HepG2 (cell line): ENCODE measurements at regions not wholly inside any gene's neighbourhood (a gene's known extent, or its start where the extent isn't known, plus 50 kb on each side); places are given as distances from the start of the nearest gene placed in this dataset.

Experiments used
- AHR ChIP-seq: IDR thresholded peaks from 2 replicates; pipeline ENCODE4 v1.6.1; 2018; ENCODE audit warnings: missing genetic modification reagents, missing compliant biosample characterization
- CEBPG ChIP-seq: IDR thresholded peaks from 2 replicates; pipeline ENCODE4 v1.6.1; 2016
- FOXP1 ChIP-seq, 2 experiments: fragments of 450-650 bp in 1 of 2; IDR thresholded peaks; 2 replicates each; pipeline ENCODE4 v1.6.1; 2017 to 2018; ENCODE audit warnings: antibody characterized with exemption in 1 of 2
- HDAC2 ChIP-seq: sonication (generic); formaldehyde crosslinking; IDR thresholded peaks from 2 replicates; pipeline ENCODE4 v1.4.0; 2020; ENCODE audit warnings: missing genetic modification reagents
- MXI1 ChIP-seq: IDR thresholded peaks from 3 replicates; pipeline ENCODE4 v1.6.1; 2012; ENCODE audit warnings: low read depth, low read length, inconsistent platforms, borderline replicate concordance
- NRL ChIP-seq: sonication (generic); formaldehyde crosslinking; IDR thresholded peaks from 2 replicates; pipeline ENCODE4 v1.5.0; 2020; ENCODE audit warnings: missing genetic modification reagents, mild to moderate bottlenecking, moderate library complexity, borderline replicate concordance
- POLR2AphosphoS5 ChIP-seq: IDR thresholded peaks from 2 replicates; pipeline ENCODE4 v1.6.1; 2012; ENCODE audit warnings: low read depth, low read length
- SIX1 ChIP-seq: sonication (generic); formaldehyde crosslinking; IDR thresholded peaks from 2 replicates; pipeline ENCODE4 v1.4.0; 2020; ENCODE audit warnings: missing genetic modification reagents, borderline replicate concordance
- TAF15 ChIP-seq: fragments of 200-400 bp; formaldehyde crosslinking; IDR thresholded peaks from one replicate; pipeline ENCODE4 v1.6.1; 2018; ENCODE audit warnings: mild to moderate bottlenecking, low read depth, low read length; ENCODE audit not compliant: poor library complexity, severe bottlenecking
- TBX2 ChIP-seq: sonication (generic); formaldehyde crosslinking; IDR thresholded peaks from 2 replicates; pipeline ENCODE4 v1.5.0; 2020; ENCODE audit warnings: missing genetic modification reagents, mild to moderate bottlenecking, borderline replicate concordance
- ZNF180 ChIP-seq: sonication (generic); formaldehyde crosslinking; IDR thresholded peaks from 2 replicates; pipeline ENCODE4 v1.4.0; 2020; ENCODE audit warnings: low read depth, missing genetic modification reagents, borderline replicate concordance
- ZNF841 ChIP-seq: sonication (generic); formaldehyde crosslinking; IDR thresholded peaks from 2 replicates; pipeline ENCODE4 v1.8.1; 2023; ENCODE audit warnings: missing genetic modification reagents, borderline replicate concordance
- TF ChIP-seq, protein P1 (sequence below): sonication (generic); formaldehyde crosslinking; IDR thresholded peaks from 2 replicates; pipeline ENCODE4 v1.4.0; 2020; ENCODE audit warnings: mild to moderate bottlenecking, missing genetic modification reagents
- TF ChIP-seq, protein P2 (sequence below), 2 experiments: fragments of 450-650 bp in 1 of 2; sonication (generic) in 1 of 2; formaldehyde crosslinking; IDR thresholded peaks; 2 replicates each; pipeline versions ENCODE4 v1.5.0 to v1.8.0; 2020 to 2022; ENCODE audit warnings: mild to moderate bottlenecking in 1 of 2, missing genetic modification reagents in 1 of 2
- TF ChIP-seq, protein P3 (sequence below): IDR thresholded peaks from 2 replicates; pipeline ENCODE4 v1.6.1; 2016
- TF ChIP-seq, protein P4 (sequence below): sonication (generic); formaldehyde crosslinking; IDR thresholded peaks from 2 replicates; pipeline ENCODE4 v1.4.0; 2020; ENCODE audit warnings: missing genetic modification reagents

DNA sequence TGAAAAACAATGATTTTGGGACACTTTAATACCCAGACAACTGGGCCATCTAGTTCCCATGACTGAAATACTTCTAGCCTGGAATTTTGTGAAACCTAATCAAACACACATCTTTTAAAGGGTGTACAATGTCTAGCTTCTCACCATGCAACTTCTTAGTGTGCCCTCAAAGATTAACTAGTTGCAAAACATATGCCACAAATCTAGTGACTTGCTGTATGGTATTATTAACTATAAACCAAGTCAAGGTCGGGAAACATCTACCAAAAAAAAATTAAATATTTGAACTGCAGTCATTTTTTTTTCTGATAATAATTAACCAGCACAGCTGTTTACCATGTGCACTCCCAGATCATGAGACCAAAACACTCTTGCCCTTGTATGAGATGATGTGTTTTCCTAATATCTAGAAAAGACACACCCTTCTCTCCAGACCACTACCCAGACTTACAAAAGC lies 171.8 kb upstream of the FOXN3 start (continued):
- TF ChIP-seq, protein P1, sequence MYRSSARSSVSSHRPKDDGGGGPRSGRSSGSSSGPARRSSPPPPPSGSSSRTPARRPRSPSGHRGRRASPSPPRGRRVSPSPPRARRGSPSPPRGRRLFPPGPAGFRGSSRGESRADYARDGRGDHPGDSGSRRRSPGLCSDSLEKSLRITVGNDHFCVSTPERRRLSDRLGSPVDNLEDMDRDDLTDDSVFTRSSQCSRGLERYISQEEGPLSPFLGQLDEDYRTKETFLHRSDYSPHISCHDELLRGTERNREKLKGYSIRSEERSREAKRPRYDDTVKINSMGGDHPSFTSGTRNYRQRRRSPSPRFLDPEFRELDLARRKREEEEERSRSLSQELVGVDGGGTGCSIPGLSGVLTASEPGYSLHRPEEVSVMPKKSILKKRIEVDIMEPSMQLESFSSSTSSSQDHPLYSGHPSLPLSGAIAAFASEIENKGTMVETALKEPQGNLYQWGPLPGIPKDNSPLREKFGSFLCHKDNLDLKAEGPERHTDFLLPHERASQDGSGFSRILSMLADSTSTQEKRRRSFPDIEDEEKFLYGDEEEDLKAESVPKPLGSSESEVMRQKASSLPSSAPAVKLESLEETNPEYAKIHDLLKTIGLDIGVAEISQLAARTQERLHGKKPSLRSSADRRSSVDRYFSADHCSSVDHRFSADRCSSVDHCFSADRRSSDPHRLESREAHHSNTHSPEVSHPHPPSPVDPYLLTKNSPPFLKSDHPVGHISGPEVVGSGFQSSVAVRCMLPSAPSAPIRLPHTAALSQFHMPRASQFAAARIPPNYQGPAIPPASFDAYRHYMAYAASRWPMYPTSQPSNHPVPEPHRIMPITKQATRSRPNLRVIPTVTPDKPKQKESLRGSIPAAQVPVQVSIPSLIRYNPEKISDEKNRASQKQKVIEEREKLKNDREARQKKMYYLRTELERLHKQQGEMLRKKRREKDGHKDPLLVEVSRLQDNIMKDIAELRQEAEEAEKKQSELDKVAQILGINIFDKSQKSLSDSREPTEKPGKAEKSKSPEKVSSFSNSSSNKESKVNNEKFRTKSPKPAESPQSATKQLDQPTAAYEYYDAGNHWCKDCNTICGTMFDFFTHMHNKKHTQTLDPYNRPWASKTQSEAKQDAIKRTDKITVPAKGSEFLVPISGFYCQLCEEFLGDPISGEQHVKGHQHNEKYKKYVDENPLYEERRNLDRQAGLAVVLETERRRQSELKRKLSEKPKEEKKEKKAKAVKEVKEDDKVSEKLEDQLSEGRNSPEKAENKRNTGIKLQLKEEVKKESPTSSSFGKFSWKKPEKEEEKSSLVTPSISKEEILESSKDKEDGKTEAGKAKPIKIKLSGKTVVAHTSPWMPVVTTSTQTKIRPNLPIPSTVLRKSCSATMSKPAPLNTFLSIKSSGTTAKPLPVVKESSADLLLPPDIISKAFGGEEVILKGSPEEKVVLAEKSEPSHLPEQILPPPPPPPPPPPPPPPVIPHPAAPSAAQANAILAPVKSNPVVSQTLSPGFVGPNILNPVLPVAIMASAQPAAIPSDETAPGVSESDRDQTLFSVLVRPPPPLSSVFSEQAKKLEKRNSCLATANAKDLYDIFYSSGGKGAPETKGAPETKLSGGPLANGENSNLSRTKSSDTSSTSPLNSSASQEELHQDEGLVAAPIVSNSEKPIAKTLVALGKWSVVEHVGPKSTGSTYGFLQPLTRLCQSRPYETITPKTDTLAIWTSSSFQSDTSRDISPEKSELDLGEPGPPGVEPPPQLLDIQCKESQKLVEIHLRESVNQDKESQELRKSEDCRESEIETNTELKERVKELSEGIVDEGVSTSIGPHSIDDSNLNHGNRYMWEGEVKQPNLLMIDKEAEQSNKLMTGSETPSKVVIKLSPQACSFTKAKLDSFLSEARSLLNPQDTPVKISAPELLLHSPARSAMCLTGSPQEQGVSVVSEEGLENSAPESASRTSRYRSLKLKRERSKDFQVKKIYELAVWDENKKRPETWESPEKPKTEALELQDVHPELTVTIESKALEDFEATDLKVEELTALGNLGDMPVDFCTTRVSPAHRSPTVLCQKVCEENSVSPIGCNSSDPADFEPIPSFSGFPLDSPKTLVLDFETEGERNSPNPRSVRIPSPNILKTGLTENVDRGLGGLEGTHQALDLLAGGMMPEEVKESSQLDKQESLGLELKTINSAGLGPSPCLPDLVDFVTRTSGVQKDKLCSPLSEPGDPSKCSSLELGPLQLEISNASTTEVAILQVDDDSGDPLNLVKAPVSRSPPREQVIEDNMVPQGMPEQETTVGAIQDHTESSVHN (CRISPR knock-in tag) = no peak
- TF ChIP-seq TBX2 (0 out of 2 replicates have a peak, but pooled peaks have one; percentile 37), AHR (CRISPR knock-in tag) (no peak), POLR2AphosphoS5 (no peak), SIX1 (CRISPR knock-in tag) (no peak), ZNF180 (CRISPR knock-in tag) (no peak), FOXP1 (IDR thresholded peaks at IDR 0.05) (no peak), FOXP1 (CRISPR knock-in tag; IDR thresholded peaks at IDR 0.05) (peak; percentile 79; the same call in 1 of the 2 replicates), ZNF841 (CRISPR knock-in tag) (no peak), HDAC2 (CRISPR knock-in tag) (no peak), NRL (CRISPR knock-in tag) (no peak), TAF15 (no peak), MXI1 (peak; percentile 45; the same call in 1 of the 3 replicates), CEBPG (CRISPR knock-in tag) (peak; percentile 49; the same call in 1 of the 2 replicates)
- TF ChIP-seq, protein P2, sequence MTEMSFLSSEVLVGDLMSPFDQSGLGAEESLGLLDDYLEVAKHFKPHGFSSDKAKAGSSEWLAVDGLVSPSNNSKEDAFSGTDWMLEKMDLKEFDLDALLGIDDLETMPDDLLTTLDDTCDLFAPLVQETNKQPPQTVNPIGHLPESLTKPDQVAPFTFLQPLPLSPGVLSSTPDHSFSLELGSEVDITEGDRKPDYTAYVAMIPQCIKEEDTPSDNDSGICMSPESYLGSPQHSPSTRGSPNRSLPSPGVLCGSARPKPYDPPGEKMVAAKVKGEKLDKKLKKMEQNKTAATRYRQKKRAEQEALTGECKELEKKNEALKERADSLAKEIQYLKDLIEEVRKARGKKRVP (CRISPR knock-in tag; IDR thresholded peaks at IDR 0.05) = peak in 1 of 2 experiments; percentile 37; a peak in 1 of 4 replicates
- TF ChIP-seq, protein P3, sequence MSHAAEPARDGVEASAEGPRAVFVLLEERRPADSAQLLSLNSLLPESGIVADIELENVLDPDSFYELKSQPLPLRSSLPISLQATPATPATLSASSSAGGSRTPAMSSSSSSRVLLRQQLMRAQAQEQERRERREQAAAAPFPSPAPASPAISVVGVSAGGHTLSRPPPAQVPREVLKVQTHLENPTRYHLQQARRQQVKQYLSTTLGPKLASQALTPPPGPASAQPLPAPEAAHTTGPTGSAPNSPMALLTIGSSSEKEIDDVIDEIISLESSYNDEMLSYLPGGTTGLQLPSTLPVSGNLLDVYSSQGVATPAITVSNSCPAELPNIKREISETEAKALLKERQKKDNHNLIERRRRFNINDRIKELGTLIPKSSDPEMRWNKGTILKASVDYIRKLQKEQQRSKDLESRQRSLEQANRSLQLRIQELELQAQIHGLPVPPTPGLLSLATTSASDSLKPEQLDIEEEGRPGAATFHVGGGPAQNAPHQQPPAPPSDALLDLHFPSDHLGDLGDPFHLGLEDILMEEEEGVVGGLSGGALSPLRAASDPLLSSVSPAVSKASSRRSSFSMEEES (CRISPR knock-in tag) = peak; percentile 99
- TF ChIP-seq, protein P4, sequence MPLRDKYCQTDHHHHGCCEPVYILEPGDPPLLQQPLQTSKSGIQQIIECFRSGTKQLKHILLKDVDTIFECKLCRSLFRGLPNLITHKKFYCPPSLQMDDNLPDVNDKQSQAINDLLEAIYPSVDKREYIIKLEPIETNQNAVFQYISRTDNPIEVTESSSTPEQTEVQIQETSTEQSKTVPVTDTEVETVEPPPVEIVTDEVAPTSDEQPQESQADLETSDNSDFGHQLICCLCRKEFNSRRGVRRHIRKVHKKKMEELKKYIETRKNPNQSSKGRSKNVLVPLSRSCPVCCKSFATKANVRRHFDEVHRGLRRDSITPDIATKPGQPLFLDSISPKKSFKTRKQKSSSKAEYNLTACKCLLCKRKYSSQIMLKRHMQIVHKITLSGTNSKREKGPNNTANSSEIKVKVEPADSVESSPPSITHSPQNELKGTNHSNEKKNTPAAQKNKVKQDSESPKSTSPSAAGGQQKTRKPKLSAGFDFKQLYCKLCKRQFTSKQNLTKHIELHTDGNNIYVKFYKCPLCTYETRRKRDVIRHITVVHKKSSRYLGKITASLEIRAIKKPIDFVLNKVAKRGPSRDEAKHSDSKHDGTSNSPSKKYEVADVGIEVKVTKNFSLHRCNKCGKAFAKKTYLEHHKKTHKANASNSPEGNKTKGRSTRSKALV = peak; percentile 42; the same call in 1 of the 2 replicates
